GM23248 (cell line): ENCODE measurements at regions not wholly inside any gene's neighbourhood (a gene's known extent, or its start where the extent isn't known, plus 50 kb on each side); places are given as distances from the start of the nearest gene placed in this dataset.

Experiments used
- EZH2 ChIP-seq: fragments of 200-600 bp; sonication (generic); IDR thresholded peaks from 2 replicates; pipeline ENCODE4 v1.6.1; 2018; ENCODE audit warnings: antibody characterized with exemption, mild to moderate bottlenecking; ENCODE audit not compliant: insufficient read depth, poor library complexity, severe bottlenecking
- EZH2phosphoT487 ChIP-seq: fragments of 200-600 bp; sonication (generic); IDR thresholded peaks from 2 replicates; pipeline ENCODE4 v1.6.1; 2018; ENCODE audit warnings: antibody characterized with exemption, moderate library complexity, mild to moderate bottlenecking, low read depth; ENCODE audit not compliant: insufficient read depth

- no peak for TF ChIP-seq EZH2phosphoT487
- TF ChIP-seq EZH2, result no peak
These were observed 1454.9 kb downstream of the REEP3 start for GRCh38 chr10:64976150-64976549.
